Gastroesophageal sphincter (tissue), 3 donors: ENCODE measurements at regions not wholly inside any gene's neighbourhood (a gene's known extent, or its start where the extent isn't known, plus 50 kb on each side); places are given as distances from the start of the nearest gene placed in this dataset.

Experiments
- CTCF ChIP-seq, 4 experiments: fragments of 200-600 bp in 2 of 4; fragments of 450-650 bp in 2 of 4; sonication (generic) in 1 of 4; IDR thresholded peaks; one replicate each; pipeline ENCODE4 v1.5.1; 2017 to 2019; ENCODE audit warnings: antibody characterized with exemption in 4 of 4, mild to moderate bottlenecking in 2 of 4, moderate library complexity in 2 of 4
- POLR2A ChIP-seq, 2 donors: fragments of 450-650 bp; IDR thresholded peaks; one replicate each; pipeline ENCODE4 v1.6.1; 2017; ENCODE audit warnings: antibody characterized with exemption in 2 of 2, mild to moderate bottlenecking in 2 of 2, moderate library complexity in 1 of 2

- no peak for TF ChIP-seq CTCF (IDR thresholded peaks at IDR 0.05)
- no peak for TF ChIP-seq POLR2A (IDR thresholded peaks at IDR 0.05)
Measured at GRCh38 chr14:85344847-85345570, 184.9 kb upstream of the FLRT2 start.
